HCT116 (cell line): ENCODE measurements at regions not wholly inside any gene's neighbourhood (a gene's known extent, or its start where the extent isn't known, plus 50 kb on each side); places are given as distances from the start of the nearest gene placed in this dataset.

ENCODE experiments used
- CBX3 ChIP-seq: IDR thresholded peaks from 2 replicates; pipeline ENCODE4 v1.6.1; 2012; ENCODE audit warnings: low read depth
- CEBPB ChIP-seq: IDR thresholded peaks from 2 replicates; pipeline ENCODE4 v1.6.1; 2012; ENCODE audit warnings: low read depth
- CTCF ChIP-seq, 3 experiments: fragments of 200-600 bp in 1 of 3; sonication (generic) in 1 of 3; IDR thresholded peaks in 2 of 3; conservative IDR thresholded peaks in 1 of 3; 2 replicates each; pipeline ENCODE4 v1.5.1; 2012 to 2017; ENCODE audit warnings: low read depth in 2 of 3, low read length in 2 of 3, antibody characterized with exemption in 1 of 3, borderline replicate concordance in 1 of 3, control low read depth in 1 of 3, mild to moderate bottlenecking in 1 of 3, mixed read lengths in 1 of 3, mixed run types in 1 of 3, moderate library complexity in 1 of 3; ENCODE audit not compliant: insufficient read depth in 1 of 3
- ELF1 ChIP-seq: IDR thresholded peaks from 2 replicates; pipeline ENCODE4 v1.6.1; 2012; ENCODE audit warnings: low read depth, borderline replicate concordance
- EZH2 ChIP-seq: fragments of 200-600 bp; sonication (generic); IDR thresholded peaks from 2 replicates; pipeline ENCODE4 v1.6.1; 2017; ENCODE audit warnings: antibody characterized with exemption, mixed run types
- EZH2phosphoT487 ChIP-seq: fragments of 200-600 bp; IDR thresholded peaks from 2 replicates; pipeline ENCODE4 v1.6.1; 2018; ENCODE audit warnings: antibody characterized with exemption, borderline replicate concordance
- POLR2A ChIP-seq: IDR thresholded peaks from 2 replicates; pipeline ENCODE4 v1.7.0; 2011; ENCODE audit warnings: borderline replicate concordance; ENCODE audit not compliant: insufficient read depth, insufficient read length; ENCODE audit errors: extremely low read depth
- POLR2AphosphoS5 ChIP-seq: IDR thresholded peaks from 2 replicates; pipeline ENCODE4 v1.6.1; 2011; ENCODE audit warnings: mild to moderate bottlenecking, low read depth, low read length, moderate library complexity
- REST ChIP-seq: IDR thresholded peaks from 2 replicates; pipeline ENCODE4 v1.6.1; 2012; ENCODE audit warnings: low read depth
- ZNF274 ChIP-seq: fragments of 200-500 bp; sonication (Bioruptor generic); IDR thresholded peaks from 2 replicates; pipeline ENCODE4 v1.6.1; 2014; ENCODE audit warnings: mild to moderate bottlenecking, low read depth, low read length, inconsistent platforms

- no peak for TF ChIP-seq CTCF (IDR thresholded peaks at IDR 0.05 in 2 of 3, conservative IDR thresholded peaks at IDR 0.05 in 1 of 3; ENCODE audit: borderline replicate concordance in 1 of 3, insufficient read depth in 1 of 3, low read depth in 2 of 3, low read length in 2 of 3)
- TF ChIP-seq POLR2A: no peak
- TF ChIP-seq EZH2: no peak
- no peak for TF ChIP-seq ZNF274
- no peak for TF ChIP-seq POLR2AphosphoS5
- no peak for TF ChIP-seq REST
- TF ChIP-seq CEBPB: no peak
- TF ChIP-seq CBX3: no peak
- no peak for TF ChIP-seq EZH2phosphoT487
- no peak for TF ChIP-seq ELF1
Measured at GRCh38 chr1:106749491-106749890, 307.0 kb upstream of the PRMT6 start.
